ENCODE measurements at regions not wholly inside any gene's neighbourhood (a gene's known extent, or its start where the extent isn't known, plus 50 kb on each side); places are given as distances from the start of the nearest gene placed in this dataset.
"Not testable (repeated sequence)": the region's sequence is repeated elsewhere in the genome, so short reads cannot be mapped to it uniquely, and the experiment has no call there.

- no peak for DNase-seq (ENCODE audit: low read depth)
Measured at GRCh38 chr5:92022415-92023140, 639.5 kb upstream of the ARRDC3 start.

GRCh38 chr5:92019376-92019990 lies 636.4 kb upstream of the ARRDC3 start:
- no peak for DNase-seq (ENCODE audit: low read depth)

GRCh38 chr5:92017776-92018175 lies 634.7 kb upstream of the ARRDC3 start:
- no peak for DNase-seq (ENCODE audit: low read depth)

GRCh38 chr5:92011845-92012244 lies 628.7 kb upstream of the ARRDC3 start:
- not testable (repeated sequence) for DNase-seq (ENCODE audit: low read depth)

- DNase-seq (ENCODE audit: low read depth): no peak
Measured at GRCh38 chr5:92003806-92004205, 620.7 kb upstream of the ARRDC3 start.

- DNase-seq (ENCODE audit: low read depth): no peak
Measured at GRCh38 chr5:92002721-92003274, 619.7 kb upstream of the ARRDC3 start.

- no peak for DNase-seq (ENCODE audit: low read depth)
Measured at GRCh38 chr5:91998774-91999173, 615.7 kb upstream of the ARRDC3 start.

- DNase-seq (ENCODE audit: low read depth): no peak
Measured at GRCh38 chr5:91983869-91984268, 600.8 kb upstream of the ARRDC3 start.

GRCh38 chr5:91978221-91978882 lies 595.2 kb upstream of the ARRDC3 start:
- DNase-seq (ENCODE audit: low read depth): no peak

- DNase-seq (ENCODE audit: low read depth): no peak
Measured at GRCh38 chr5:91977579-91977978, 594.5 kb upstream of the ARRDC3 start.

GRCh38 chr5:91976451-91976850 lies 593.3 kb upstream of the ARRDC3 start:
- no peak for DNase-seq (ENCODE audit: low read depth)

- DNase-seq (ENCODE audit: low read depth): no peak
Measured at GRCh38 chr5:91963166-91963565, 580.0 kb upstream of the ARRDC3 start.

GRCh38 chr5:91957666-91958065 lies 574.5 kb upstream of the ARRDC3 start:
- DNase-seq (ENCODE audit: low read depth): no peak

- no peak for DNase-seq (ENCODE audit: low read depth)
Measured at GRCh38 chr5:91956738-91957137, 573.6 kb upstream of the ARRDC3 start.

GRCh38 chr5:91955610-91956009 lies 572.5 kb upstream of the ARRDC3 start:
- DNase-seq (ENCODE audit: low read depth): no peak

- DNase-seq (ENCODE audit: low read depth): no peak
Measured at GRCh38 chr5:91954136-91954535, 571.0 kb upstream of the ARRDC3 start.

- DNase-seq (ENCODE audit: low read depth): no peak
Measured at GRCh38 chr5:91950328-91950727, 567.2 kb upstream of the ARRDC3 start.

- no peak for DNase-seq (ENCODE audit: low read depth)
Measured at GRCh38 chr5:91946870-91947269, 563.8 kb upstream of the ARRDC3 start.

- DNase-seq (ENCODE audit: low read depth): no peak
Measured at GRCh38 chr5:91941588-91941987, 558.5 kb upstream of the ARRDC3 start.

- DNase-seq (ENCODE audit: low read depth): no peak
Measured at GRCh38 chr5:91938441-91938840, 555.3 kb upstream of the ARRDC3 start.

- DNase-seq (ENCODE audit: low read depth): no peak
Measured at GRCh38 chr5:91937121-91937520, 554.0 kb upstream of the ARRDC3 start.

- DNase-seq (ENCODE audit: low read depth): no peak
Measured at GRCh38 chr5:91929522-91929817, 546.4 kb upstream of the ARRDC3 start.

Data from fibroblast of the conjunctiva (primary cell).